ENCODE measurements at regions not wholly inside any gene's neighbourhood (a gene's known extent, or its start where the extent isn't known, plus 50 kb on each side); places are given as distances from the start of the nearest gene placed in this dataset.

GRCh38 chr5:159817262-159818029, 98.8 kb upstream of the ADRA1B start:
- no peaks in the 10 kb centered on the region for H4K20me1 ChIP-seq (ENCODE audit: insufficient read depth)
- H3K27ac ChIP-seq, result no peak overlapping the region
- no peak for TF ChIP-seq CTCF (conservative IDR thresholded peaks at IDR 0.05; ENCODE audit: low read depth, low read length)

DNA sequence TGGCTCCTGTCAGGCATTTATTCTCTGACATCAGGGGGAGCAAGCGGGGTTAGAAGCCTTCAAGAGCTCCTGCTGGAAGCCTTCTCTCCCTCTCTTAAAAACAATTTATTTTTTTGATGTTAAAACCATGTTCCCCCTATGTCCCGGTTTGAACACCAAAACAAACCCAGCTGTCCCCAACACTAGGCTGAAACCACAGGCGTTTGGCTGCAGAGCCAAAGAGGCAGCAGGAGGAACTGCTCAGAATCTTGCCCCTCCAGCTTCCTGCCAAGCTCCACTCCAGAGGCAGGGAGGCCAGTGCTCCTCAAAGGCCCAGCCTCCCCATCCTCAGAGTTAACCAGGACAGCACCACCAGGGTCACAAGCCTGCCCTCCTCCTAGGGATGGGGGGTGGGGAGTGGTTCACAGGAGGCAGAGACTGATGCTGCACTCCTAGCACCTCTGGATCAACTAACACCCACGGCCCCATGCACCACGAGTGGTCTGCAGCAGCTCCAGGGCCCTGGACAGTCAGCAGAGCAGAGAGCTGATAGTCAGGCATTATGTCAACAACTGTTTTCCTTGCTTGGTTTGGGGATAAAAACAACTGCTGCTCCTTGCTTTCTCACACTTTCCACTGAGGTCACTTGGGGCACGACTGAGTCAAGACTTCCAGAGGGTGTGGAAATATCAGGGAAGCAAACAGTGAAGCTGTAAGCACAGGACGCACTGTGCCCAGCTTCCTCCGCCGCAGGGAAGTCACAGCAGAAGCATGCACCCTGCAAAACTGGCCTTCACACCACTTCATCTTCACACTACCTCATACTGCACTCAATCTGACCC, 96.5 kb upstream of the ADRA1B start:
- Histone ChIP-seq H3K4me3 (IDR thresholded peaks at IDR 0.05; ENCODE audit: insufficient read depth, low read depth, low read length) (no peak overlapping the region), H3K27ac (no peak overlapping the region)

More at GRCh38 chr5:159817262-159818029, 98.8 kb upstream of the ADRA1B start:
- Histone ChIP-seq H3K4me1 (ENCODE audit: low read depth, poor library complexity, severe bottlenecking) (no peaks in the 10 kb centered on the region), H3K9ac (no peak overlapping the region), H3K4me3 (IDR thresholded peaks at IDR 0.05; ENCODE audit: insufficient read depth, low read depth, low read length) (no peak overlapping the region), H3K27me3 (ENCODE audit: insufficient read depth, low read depth) (no peaks in the 10 kb centered on the region), H3K4me2 (no peak overlapping the region), H2AFZ (ENCODE audit: low read depth) (no peak overlapping the region), H3K79me2 (ENCODE audit: insufficient read depth, low read depth) (no peaks in the 10 kb centered on the region), H3K36me3 (ENCODE audit: insufficient read depth) (no peaks in the 10 kb centered on the region)

DNA sequence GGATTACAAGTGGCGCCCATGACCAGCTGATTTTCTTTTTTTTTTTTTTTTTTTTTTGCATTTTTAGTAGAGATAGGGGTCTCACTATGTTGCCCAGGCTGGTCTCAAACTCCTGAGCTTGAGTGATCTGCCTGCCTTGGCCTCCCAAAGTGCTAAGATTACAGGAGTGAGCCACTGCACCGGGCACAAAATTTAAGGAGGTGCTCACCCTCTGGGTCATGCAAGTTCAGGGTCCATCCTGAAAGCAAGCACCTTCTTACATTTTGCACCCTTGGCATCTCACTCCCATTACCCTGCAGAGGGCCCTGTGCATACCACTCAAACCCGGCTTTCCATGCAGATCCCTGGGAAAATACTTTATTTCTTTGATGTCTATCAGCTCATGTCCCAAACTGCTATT, 95.6 kb upstream of the ADRA1B start:
- no peaks in the 10 kb centered on the region for H3K27me3 ChIP-seq (ENCODE audit: insufficient read depth, low read depth)
- no peaks in the 10 kb centered on the region for H3K79me2 ChIP-seq (ENCODE audit: insufficient read depth, low read depth)
- no peak overlapping the region for H3K9ac ChIP-seq
- no peaks in the 10 kb centered on the region for H4K20me1 ChIP-seq (ENCODE audit: insufficient read depth)
- H3K4me1 ChIP-seq (ENCODE audit: low read depth, poor library complexity, severe bottlenecking), result no peaks in the 10 kb centered on the region
- H3K27ac ChIP-seq, result no peak overlapping the region
- no peaks in the 10 kb centered on the region for H3K36me3 ChIP-seq (ENCODE audit: insufficient read depth)
- H3K4me3 ChIP-seq (IDR thresholded peaks at IDR 0.05; ENCODE audit: insufficient read depth, low read depth, low read length), result no peak overlapping the region
- no peak overlapping the region for H3K4me2 ChIP-seq
- no peak overlapping the region for H2AFZ ChIP-seq (ENCODE audit: low read depth)
- no peak for TF ChIP-seq CTCF (conservative IDR thresholded peaks at IDR 0.05; ENCODE audit: low read depth, low read length)

More for the DNA sequence above, 96.5 kb upstream of the ADRA1B start:
- Histone ChIP-seq H3K4me2 (no peak overlapping the region), H2AFZ (ENCODE audit: low read depth) (no peak overlapping the region), H3K27me3 (ENCODE audit: insufficient read depth, low read depth) (no peaks in the 10 kb centered on the region), H4K20me1 (ENCODE audit: insufficient read depth) (no peaks in the 10 kb centered on the region), H3K4me1 (ENCODE audit: low read depth, poor library complexity, severe bottlenecking) (no peaks in the 10 kb centered on the region), H3K9ac (no peak overlapping the region), H3K36me3 (ENCODE audit: insufficient read depth) (no peaks in the 10 kb centered on the region), H3K79me2 (ENCODE audit: insufficient read depth, low read depth) (no peaks in the 10 kb centered on the region)
- no peak for TF ChIP-seq CTCF (conservative IDR thresholded peaks at IDR 0.05; ENCODE audit: low read depth, low read length)

DNA sequence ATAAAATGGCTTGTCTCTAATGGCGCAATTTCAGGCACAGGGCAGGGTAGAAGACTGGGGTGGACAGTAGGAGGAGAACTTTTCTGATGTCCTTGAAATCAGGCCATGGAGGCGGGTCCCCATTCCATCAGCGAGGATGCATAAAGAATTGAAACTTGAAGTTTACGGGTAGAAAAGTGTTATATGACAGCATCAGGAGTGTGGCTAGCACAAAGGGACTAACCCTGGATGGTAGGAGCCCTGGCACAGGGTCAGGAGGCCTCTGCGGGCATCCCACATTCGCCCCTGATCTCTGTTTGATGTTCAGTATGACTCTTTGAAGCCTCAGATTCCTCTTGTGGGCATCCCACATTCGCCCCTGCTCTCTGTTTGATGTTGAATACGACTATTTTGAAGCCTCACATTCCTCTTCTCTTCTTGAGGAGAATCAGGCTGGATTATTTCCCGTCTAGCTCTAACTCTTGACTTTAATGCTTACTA, 94.8 kb upstream of the ADRA1B start:
- Histone ChIP-seq H3K36me3 (ENCODE audit: insufficient read depth) (no peaks in the 10 kb centered on the region), H2AFZ (ENCODE audit: low read depth) (no peak overlapping the region), H3K27me3 (ENCODE audit: insufficient read depth, low read depth) (no peaks in the 10 kb centered on the region), H3K4me3 (IDR thresholded peaks at IDR 0.05; ENCODE audit: insufficient read depth, low read depth, low read length) (no peak overlapping the region), H3K79me2 (ENCODE audit: insufficient read depth, low read depth) (no peaks in the 10 kb centered on the region), H3K4me2 (no peak overlapping the region), H3K4me1 (ENCODE audit: low read depth, poor library complexity, severe bottlenecking) (no peaks in the 10 kb centered on the region), H3K27ac (no peak overlapping the region), H3K9ac (no peak overlapping the region), H4K20me1 (ENCODE audit: insufficient read depth) (no peaks in the 10 kb centered on the region)
- no peak for TF ChIP-seq CTCF (conservative IDR thresholded peaks at IDR 0.05; ENCODE audit: low read depth, low read length)

All from KMS-11 (cell line).